MM.1S (cell line): ENCODE measurements at regions not wholly inside any gene's neighbourhood (a gene's known extent, or its start where the extent isn't known, plus 50 kb on each side); places are given as distances from the start of the nearest gene placed in this dataset.

Experiments used
- DNase-seq: peaks from one replicate; pipeline ENCODE4 v3.0.0-alpha.2; 2015
- H2AFZ ChIP-seq: fragments of 300-600 bp; sonication (generic); 2 replicates; pipeline ENCODE4 v1.6.0; 2016; ENCODE audit warnings: antibody characterized with exemption, low read length
- H3F3A ChIP-seq: fragments of 300-600 bp; sonication (generic); 2 replicates; pipeline ENCODE4 v1.6.1; 2016; ENCODE audit warnings: mild to moderate bottlenecking, antibody characterized with exemption, low read length, moderate library complexity, mixed read lengths; ENCODE audit not compliant: insufficient read depth
- H3K27ac ChIP-seq: fragments of 300-600 bp; sonication (generic); 2 replicates; pipeline ENCODE4 v1.5.1; 2016; ENCODE audit warnings: mild to moderate bottlenecking, low read length
- H3K27me3 ChIP-seq: fragments of 300-600 bp; sonication (generic); replicated peaks from 2 replicates; pipeline ENCODE4 v1.6.0; 2016; ENCODE audit warnings: low read length; ENCODE audit not compliant: insufficient read depth
- H3K36me3 ChIP-seq: fragments of 300-600 bp; sonication (generic); replicated peaks from 2 replicates; pipeline ENCODE4 v1.6.1; 2016; ENCODE audit warnings: mild to moderate bottlenecking, low read length, mixed read lengths; ENCODE audit not compliant: insufficient read depth
- H3K4me1 ChIP-seq: fragments of 300-600 bp; sonication (generic); 2 replicates; pipeline ENCODE4 v1.6.1; 2016; ENCODE audit warnings: low read length, mixed read lengths
- H3K4me2 ChIP-seq: fragments of 300-600 bp; sonication (generic); 2 replicates; pipeline ENCODE4 v1.6.0; 2016; ENCODE audit warnings: low read depth, low read length
- H3K4me3 ChIP-seq: fragments of 300-600 bp; sonication (generic); 2 replicates; pipeline ENCODE4 v1.5.1; 2016; ENCODE audit warnings: low read length, mixed read lengths
- H3K79me2 ChIP-seq: fragments of 300-600 bp; sonication (generic); 2 replicates; pipeline ENCODE4 v1.6.1; 2016; ENCODE audit warnings: mixed run types, low read length, mixed read lengths
- H3K9ac ChIP-seq: fragments of 300-600 bp; sonication (generic); 2 replicates; pipeline ENCODE4 v1.6.1; 2016; ENCODE audit warnings: low read length, mixed read lengths
- H3K9me2 ChIP-seq: fragments of 300-600 bp; sonication (generic); replicated peaks from 2 replicates; pipeline ENCODE4 v1.6.1; 2016; ENCODE audit warnings: mild to moderate bottlenecking, low read length, mixed read lengths; ENCODE audit not compliant: insufficient read depth
- H3K9me3 ChIP-seq: fragments of 300-600 bp; sonication (generic); replicated peaks from 2 replicates; pipeline ENCODE4 v1.6.1; 2016; ENCODE audit warnings: mild to moderate bottlenecking, low read length, mixed read lengths; ENCODE audit not compliant: insufficient read depth
- H4K20me1 ChIP-seq: fragments of 300-600 bp; sonication (generic); 2 replicates; pipeline ENCODE4 v1.6.1; 2016; ENCODE audit warnings: mild to moderate bottlenecking, low read length, moderate library complexity, mixed read lengths; ENCODE audit not compliant: insufficient read depth
- EZH2 ChIP-seq: fragments of 300-600 bp; sonication (generic); optimal IDR thresholded peaks from 2 replicates; pipeline ENCODE3; 2017; ENCODE audit warnings: low read depth, mild to moderate bottlenecking, antibody characterized with exemption, low read length, mixed read lengths
- EZH2phosphoT487 ChIP-seq: fragments of 300-600 bp; sonication (generic); IDR thresholded peaks from 2 replicates; pipeline ENCODE4 v1.6.1; 2018; ENCODE audit warnings: antibody characterized with exemption, low read length
- TF ChIP-seq, protein P1 (sequence below): fragments of 300-600 bp; sonication (generic); IDR thresholded peaks from 2 replicates; pipeline ENCODE4 v1.5.1; 2016; ENCODE audit warnings: antibody characterized with exemption, low read length, mixed read lengths

DNA sequence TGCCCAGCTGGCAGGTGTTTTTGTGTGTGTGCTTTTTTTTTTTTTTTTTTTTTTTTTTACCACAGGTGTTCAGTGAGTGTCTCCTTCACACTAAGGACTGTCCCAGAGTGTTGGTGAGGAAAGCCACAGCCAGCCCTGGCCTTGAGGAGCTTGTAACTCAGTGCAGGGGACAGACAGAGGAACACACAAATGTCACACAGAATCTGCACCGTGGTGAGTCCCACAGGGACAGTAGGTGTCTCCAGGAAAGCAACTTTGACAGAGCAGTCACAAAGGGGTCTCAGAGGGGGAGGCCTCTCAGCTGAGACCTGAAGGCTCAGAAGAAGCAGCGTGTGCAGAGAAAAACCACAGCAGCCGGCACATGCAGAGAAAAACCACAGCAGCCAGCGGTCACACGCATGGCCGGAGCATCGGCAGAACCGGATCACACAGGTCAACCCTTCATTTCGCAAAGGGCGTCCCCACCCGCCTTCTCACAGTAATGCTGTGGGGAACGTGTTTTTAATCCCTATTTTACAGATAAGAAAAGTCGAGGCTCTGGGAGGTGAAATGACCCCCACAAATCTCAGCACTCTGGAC lies 101.7 kb upstream of the PRR5 start:
- TF ChIP-seq EZH2 = no peak
- no peak for TF ChIP-seq EZH2phosphoT487
- TF ChIP-seq, protein P1, sequence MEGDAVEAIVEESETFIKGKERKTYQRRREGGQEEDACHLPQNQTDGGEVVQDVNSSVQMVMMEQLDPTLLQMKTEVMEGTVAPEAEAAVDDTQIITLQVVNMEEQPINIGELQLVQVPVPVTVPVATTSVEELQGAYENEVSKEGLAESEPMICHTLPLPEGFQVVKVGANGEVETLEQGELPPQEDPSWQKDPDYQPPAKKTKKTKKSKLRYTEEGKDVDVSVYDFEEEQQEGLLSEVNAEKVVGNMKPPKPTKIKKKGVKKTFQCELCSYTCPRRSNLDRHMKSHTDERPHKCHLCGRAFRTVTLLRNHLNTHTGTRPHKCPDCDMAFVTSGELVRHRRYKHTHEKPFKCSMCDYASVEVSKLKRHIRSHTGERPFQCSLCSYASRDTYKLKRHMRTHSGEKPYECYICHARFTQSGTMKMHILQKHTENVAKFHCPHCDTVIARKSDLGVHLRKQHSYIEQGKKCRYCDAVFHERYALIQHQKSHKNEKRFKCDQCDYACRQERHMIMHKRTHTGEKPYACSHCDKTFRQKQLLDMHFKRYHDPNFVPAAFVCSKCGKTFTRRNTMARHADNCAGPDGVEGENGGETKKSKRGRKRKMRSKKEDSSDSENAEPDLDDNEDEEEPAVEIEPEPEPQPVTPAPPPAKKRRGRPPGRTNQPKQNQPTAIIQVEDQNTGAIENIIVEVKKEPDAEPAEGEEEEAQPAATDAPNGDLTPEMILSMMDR = no peak
- H3K9ac ChIP-seq = no peak overlapping the region
- H3K4me2 ChIP-seq = no peak overlapping the region
- H3K27ac ChIP-seq = no peak overlapping the region
- no peak overlapping the region for H2AFZ ChIP-seq
- peaks cover 98% of the 10 kb centered on the region for H3K27me3 ChIP-seq
- H3F3A ChIP-seq = no peaks in the 10 kb centered on the region
- no peaks in the 10 kb centered on the region for H3K9me3 ChIP-seq
- H4K20me1 ChIP-seq = no peaks in the 10 kb centered on the region
- DNase-seq = no peak
- no peak overlapping the region for H3K4me3 ChIP-seq
- H3K4me1 ChIP-seq = no peaks in the 10 kb centered on the region
- no peaks in the 10 kb centered on the region for H3K79me2 ChIP-seq
- H3K36me3 ChIP-seq = no peaks in the 10 kb centered on the region
- H3K9me2 ChIP-seq = no peaks in the 10 kb centered on the region

DNA sequence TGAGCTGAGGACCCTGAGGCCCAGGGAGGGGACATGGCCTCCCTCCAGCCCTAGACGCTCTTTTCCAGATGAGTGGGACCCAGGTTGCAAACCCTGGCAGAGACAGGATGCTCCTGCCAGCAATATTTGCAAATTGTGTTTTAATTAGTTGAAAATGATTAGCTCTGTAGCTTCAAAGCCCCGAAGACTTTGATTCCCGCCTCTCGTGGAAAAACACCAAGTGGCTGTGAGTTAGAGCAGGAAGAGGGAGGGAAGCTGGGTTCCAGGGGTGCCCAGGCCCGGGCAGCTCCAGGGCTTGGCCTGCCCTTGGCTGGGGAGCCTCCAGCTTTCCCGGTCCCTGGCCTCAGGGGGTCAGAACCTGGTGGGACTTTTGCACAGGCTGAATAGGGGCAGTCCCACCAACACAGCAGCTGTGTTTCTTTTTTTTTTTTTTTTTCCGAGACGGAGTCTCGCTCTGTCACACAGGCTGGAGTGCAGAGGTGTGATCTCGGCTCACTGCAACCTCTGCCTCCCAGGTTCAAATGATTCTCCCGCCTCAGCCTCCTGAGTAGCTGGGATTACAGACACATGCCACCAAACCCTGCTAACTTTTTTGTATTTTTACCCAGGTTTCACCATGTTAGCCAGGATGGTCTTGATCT lies 101.6 kb upstream of the RTL6 start:
- Histone ChIP-seq H3K27me3 (peaks cover 98% of the 10 kb centered on the region), H3K79me2 (no peaks in the 10 kb centered on the region), H4K20me1 (no peaks in the 10 kb centered on the region), H3K9me2 (no peaks in the 10 kb centered on the region), H3K9me3 (no peaks in the 10 kb centered on the region), H3K9ac (no peak overlapping the region), H3K27ac (no peak overlapping the region), H3F3A (no peaks in the 10 kb centered on the region), H2AFZ (no peak overlapping the region), H3K36me3 (no peaks in the 10 kb centered on the region), H3K4me2 (no peak overlapping the region), H3K4me3 (no peak overlapping the region), H3K4me1 (no peaks in the 10 kb centered on the region)
- TF ChIP-seq EZH2 (no peak), EZH2phosphoT487 (no peak)
- TF ChIP-seq, protein P1 = no peak
- no peak for DNase-seq

GRCh38 chr22:44599084-44599483 lies 101.1 kb upstream of the RTL6 start:
- no peak for DNase-seq
- Histone ChIP-seq H2AFZ (no peak overlapping the region), H3K9me2 (no peaks in the 10 kb centered on the region), H3K27me3 (peaks cover 98% of the 10 kb centered on the region), H4K20me1 (no peaks in the 10 kb centered on the region), H3K9me3 (no peaks in the 10 kb centered on the region), H3K79me2 (no peaks in the 10 kb centered on the region), H3K36me3 (no peaks in the 10 kb centered on the region), H3K27ac (no peak overlapping the region), H3K4me1 (no peaks in the 10 kb centered on the region), H3K4me3 (no peak overlapping the region), H3K4me2 (no peak overlapping the region), H3K9ac (no peak overlapping the region), H3F3A (no peaks in the 10 kb centered on the region)
- TF ChIP-seq, protein P1 = no peak
- TF ChIP-seq EZH2 (no peak), EZH2phosphoT487 (no peak)
